K562 (cell line): ENCODE measurements at regions not wholly inside any gene's neighbourhood (a gene's known extent, or its start where the extent isn't known, plus 50 kb on each side); places are given as distances from the start of the nearest gene placed in this dataset.

ENCODE experiments used
- ATAC-seq: fragments of 200-7000 bp; cut with Tn5 transposase; 3 replicates; pipeline ENCODE4 v1.9.1; 2020; ENCODE audit warnings: moderate library complexity
- BruUV-seq: library from RNA; stranded (reverse); fragments of 400-500 nt; replicated peaks from 2 replicates; lab custom pipeline; 2021; lab: Mats Ljungman, UMichigan
- CTCF ChIA-PET: fragments of 300-600 bp; formaldehyde crosslinking; extraction: SDS; loops from one replicate; lab custom pipeline; 2021; ENCODE audit warnings: low intra/inter-chr PET ratio; lab: Yijun Ruan, JAX
- POLR2A ChIA-PET: fragments of 300-600, 350-650 bp; sonication (Branson Sonifier 250); formaldehyde crosslinking; extraction: SDS; loops from one replicate; lab custom pipeline; 2021; ENCODE audit warnings: antibody characterized with exemption, inconsistent platforms; lab: Yijun Ruan, JAX
- DNase-seq, 4 experiments: peaks; one replicate each; pipeline versions ENCODE4 v3.0.0 to v3.0.0-alpha.2; 2011 to 2018; ENCODE audit warnings: low spot score in 3 of 4, mixed read lengths in 3 of 4; ENCODE audit errors: extremely low read depth in 1 of 4
- FAIRE-seq: peaks from 2 replicates; lab custom pipeline; 2011; peaks lifted over from hg19 to GRCh38; lab: Jason Lieb, UNC
- H2AFZ ChIP-seq: 2 replicates; pipeline ENCODE4 v1.6.0; 2011; ENCODE audit warnings: low read depth, low read length, control low read depth, inconsistent platforms
- H3K27ac ChIP-seq: fragments of 200-600 bp; 3 replicates; pipeline ENCODE4 v1.8.0; 2011; ENCODE audit warnings: low read depth, mild to moderate bottlenecking, control low read depth, inconsistent platforms, low read length, moderate library complexity, mixed read lengths; ENCODE audit errors: extremely low read depth
- H3K27me3 ChIP-seq, 2 experiments: fragments of 300-600 bp in 1 of 2; 2 replicates in 1 of 2; 3 replicates in 1 of 2; pipeline versions ENCODE4 v1.6.0 to v1.8.0; 2011; ENCODE audit warnings: inconsistent platforms in 2 of 2, low read length in 2 of 2, mild to moderate bottlenecking in 1 of 2, mixed read lengths in 1 of 2, moderate library complexity in 1 of 2; ENCODE audit not compliant: control insufficient read depth in 2 of 2, insufficient read depth in 2 of 2
- H3K36me3 ChIP-seq: fragments of 300-600 bp; 3 replicates; pipeline ENCODE4 v1.8.0; 2011; ENCODE audit warnings: mild to moderate bottlenecking, low read length, inconsistent platforms; ENCODE audit not compliant: control insufficient read depth, insufficient read depth
- H3K4me1 ChIP-seq, 2 experiments: fragments of 200-600 bp in 1 of 2; replicated peaks in 1 of 2; 2 replicates in 1 of 2; 3 replicates in 1 of 2; pipeline versions ENCODE4 v1.5.1 to v1.8.0; 2011; ENCODE audit warnings: inconsistent platforms in 2 of 2, low read length in 2 of 2, mild to moderate bottlenecking in 1 of 2, mixed read lengths in 1 of 2, moderate library complexity in 1 of 2; ENCODE audit not compliant: control insufficient read depth in 2 of 2, insufficient read depth in 2 of 2
- H3K4me2 ChIP-seq: 2 replicates; pipeline ENCODE4 v1.6.1; 2011; ENCODE audit warnings: low read length, control low read depth, inconsistent platforms, mixed read lengths; ENCODE audit not compliant: insufficient read depth
- H3K4me3 ChIP-seq: fragments of 200-600 bp; sonication (generic), shearing (Covaris generic); 2 replicates; pipeline ENCODE4 v1.5.1; 2016; ENCODE audit warnings: control low read depth, inconsistent platforms
- H3K79me2 ChIP-seq: fragments of 200-600 bp; 3 replicates; pipeline ENCODE4 v1.8.0; 2011; ENCODE audit warnings: low read length, inconsistent platforms; ENCODE audit not compliant: control insufficient read depth, insufficient read depth
- H3K9ac ChIP-seq, 2 experiments: 2 replicates each; pipeline versions ENCODE4 v1.6.0 to v1.6.1; 2011; ENCODE audit warnings: low read depth in 2 of 2, low read length in 2 of 2, control low read depth in 1 of 2, inconsistent platforms in 1 of 2, mild to moderate bottlenecking in 1 of 2, mixed read lengths in 1 of 2; ENCODE audit not compliant: insufficient read depth in 1 of 2
- H3K9me1 ChIP-seq: one replicate; pipeline ENCODE4 v1.6.0; 2011; ENCODE audit warnings: inconsistent platforms, mild to moderate bottlenecking, low read length, moderate library complexity; ENCODE audit not compliant: control insufficient read depth, insufficient read depth
- H3K9me3 ChIP-seq: replicated peaks from 2 replicates; pipeline ENCODE4 v1.5.1; 2011; ENCODE audit warnings: low read depth, low read length, inconsistent platforms; ENCODE audit not compliant: control insufficient read depth, insufficient read depth
- H4K20me1 ChIP-seq: replicated peaks from 2 replicates; pipeline ENCODE4 v1.6.1; 2011; ENCODE audit warnings: low read length, inconsistent platforms, mixed read lengths; ENCODE audit not compliant: control insufficient read depth, insufficient read depth
- CBX2 ChIP-seq: fragments of 200-600 bp; sonication (generic); IDR thresholded peaks from one replicate; pipeline ENCODE4 v1.6.1; 2012; ENCODE audit warnings: mild to moderate bottlenecking, low read length, inconsistent platforms; ENCODE audit not compliant: insufficient read depth, poor library complexity, severe bottlenecking
- ELF2 ChIP-seq: fragments of 250-450 bp; sonication (Bioruptor Pico); IDR thresholded peaks from 2 replicates; pipeline ENCODE4 v1.5.0; 2021; ENCODE audit warnings: mild to moderate bottlenecking
- ETV6 ChIP-seq, 3 experiments: fragments of 150-350 bp in 1 of 3; sonication (generic) in 1 of 3; formaldehyde crosslinking in 1 of 3; IDR thresholded peaks; 2 replicates each; pipeline versions ENCODE4 v1.6.1 to v1.8.0; 2014 to 2022; ENCODE audit warnings: borderline replicate concordance in 2 of 3, low read depth in 2 of 3, antibody characterized with exemption in 1 of 3, low read length in 1 of 3, mild to moderate bottlenecking in 1 of 3, missing genetic modification reagents in 1 of 3
- FIP1L1 ChIP-seq: fragments of 200-400 bp; formaldehyde crosslinking; IDR thresholded peaks from 2 replicates; pipeline ENCODE4 v1.6.1; 2018; ENCODE audit warnings: mild to moderate bottlenecking, low read depth, low read length; ENCODE audit not compliant: poor library complexity, severe bottlenecking
- GABPB1 ChIP-seq: sonication (generic); formaldehyde crosslinking; IDR thresholded peaks from 2 replicates; pipeline ENCODE4 v1.8.0; 2022; ENCODE audit warnings: mild to moderate bottlenecking, missing genetic modification reagents
- HOXB6 ChIP-seq: fragments of 250-450 bp; sonication (Bioruptor Pico); IDR thresholded peaks from 2 replicates; pipeline ENCODE4 v1.5.1; 2022; ENCODE audit warnings: mild to moderate bottlenecking, borderline replicate concordance
- MYC ChIP-seq, 2 experiments: fragments of 250-450 bp in 1 of 2; sonication (Bioruptor Pico) in 1 of 2; IDR thresholded peaks; 2 replicates each; pipeline versions ENCODE4 v1.5.1 to v1.6.1; 2012 to 2021; ENCODE audit warnings: low read depth in 2 of 2, borderline replicate concordance in 1 of 2, improper control_type of control experiment in 1 of 2, low read length in 1 of 2, mild to moderate bottlenecking in 1 of 2, moderate library complexity in 1 of 2
- NBN ChIP-seq: fragments of 450-650 bp; IDR thresholded peaks from 2 replicates; pipeline ENCODE4 v1.6.1; 2016; ENCODE audit warnings: low read depth, mild to moderate bottlenecking
- SMAD3 ChIP-seq: fragments of 450-650 bp; formaldehyde crosslinking; conservative IDR thresholded peaks from 2 replicates; pipeline ENCODE4 v1.4.0; 2020; ENCODE audit warnings: mild to moderate bottlenecking
- TCFL5 ChIP-seq: fragments of 250-450 bp; sonication (Bioruptor Pico); conservative IDR thresholded peaks from 2 replicates; pipeline ENCODE4 v1.6.1; 2021; ENCODE audit warnings: mild to moderate bottlenecking, moderate library complexity, matching md5 sums
- ZNF280B ChIP-seq: fragments of 250-450 bp; sonication (Bioruptor Pico); IDR thresholded peaks from 2 replicates; pipeline ENCODE4 v1.5.1; 2021; ENCODE audit warnings: mild to moderate bottlenecking
- WGBS: fragments of 100-300 bp; shearing (Covaris generic); methylation state at CpG from one replicate; pipeline ENCODE4 v1.1.6; 2016; ENCODE audit warnings: low coverage, mixed read lengths; ENCODE audit not compliant: insufficient coverage; ENCODE audit errors: missing lambda C conversion rate; 5-methylcytosine and 5-hydroxymethylcytosine counted together
- in situ Hi-C: fragments of 300-500 bp; cut with MboI; formaldehyde crosslinking; loops from 4 replicates; pipeline ENCODE4 v1.15.0; 2018; ENCODE audit warnings: inconsistent platforms, mixed read lengths
- intact Hi-C: fragments of 100-400 bp; cut with micrococcal nuclease; formaldehyde crosslinking; loops from 2 replicates; pipeline ENCODE4 v1.14.2; 2022
- TF ChIP-seq, protein P1 (sequence below): fragments of 450-650 bp; IDR thresholded peaks from 2 replicates; pipeline ENCODE4 v1.6.1; 2016; ENCODE audit warnings: missing biosample characterization, missing genetic modification characterization
- TF ChIP-seq, protein P2 (sequence below): fragments of 250-450 bp; sonication (Bioruptor Pico); IDR thresholded peaks from 2 replicates; pipeline ENCODE4 v1.5.0; 2020; ENCODE audit warnings: mild to moderate bottlenecking, borderline replicate concordance

GRCh38 chr2:117406443-117406842, 408.0 kb upstream of the DDX18 start:
- no peak for FAIRE-seq
- CTCF ChIA-PET, result no interaction called here
- intact Hi-C loops, result no loop called here
- no peak for TF ChIP-seq ETV6 (IDR thresholded peaks at IDR 0.05; ENCODE audit: borderline replicate concordance in 1 of 2, low read depth in 2 of 2, low read length in 1 of 2)
- TF ChIP-seq ETV6 (CRISPR knock-in tag; IDR thresholded peaks at IDR 0.05; ENCODE audit: borderline replicate concordance), result no peak
- TF ChIP-seq FIP1L1, result no peak
- TF ChIP-seq, protein P1, sequence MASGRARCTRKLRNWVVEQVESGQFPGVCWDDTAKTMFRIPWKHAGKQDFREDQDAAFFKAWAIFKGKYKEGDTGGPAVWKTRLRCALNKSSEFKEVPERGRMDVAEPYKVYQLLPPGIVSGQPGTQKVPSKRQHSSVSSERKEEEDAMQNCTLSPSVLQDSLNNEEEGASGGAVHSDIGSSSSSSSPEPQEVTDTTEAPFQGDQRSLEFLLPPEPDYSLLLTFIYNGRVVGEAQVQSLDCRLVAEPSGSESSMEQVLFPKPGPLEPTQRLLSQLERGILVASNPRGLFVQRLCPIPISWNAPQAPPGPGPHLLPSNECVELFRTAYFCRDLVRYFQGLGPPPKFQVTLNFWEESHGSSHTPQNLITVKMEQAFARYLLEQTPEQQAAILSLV (tag), result no peak
- no peak for TF ChIP-seq GABPB1 (CRISPR knock-in tag)
- no peak for TF ChIP-seq ZNF280B (CRISPR knock-in tag)
- TF ChIP-seq MYC (IDR thresholded peaks at IDR 0.05; ENCODE audit: low read depth, low read length), result no peak
- TF ChIP-seq MYC (CRISPR knock-in tag; IDR thresholded peaks at IDR 0.05; ENCODE audit: borderline replicate concordance, low read depth), result no peak
- TF ChIP-seq TCFL5, result no peak
- no peak for TF ChIP-seq NBN
- TF ChIP-seq, protein P2, sequence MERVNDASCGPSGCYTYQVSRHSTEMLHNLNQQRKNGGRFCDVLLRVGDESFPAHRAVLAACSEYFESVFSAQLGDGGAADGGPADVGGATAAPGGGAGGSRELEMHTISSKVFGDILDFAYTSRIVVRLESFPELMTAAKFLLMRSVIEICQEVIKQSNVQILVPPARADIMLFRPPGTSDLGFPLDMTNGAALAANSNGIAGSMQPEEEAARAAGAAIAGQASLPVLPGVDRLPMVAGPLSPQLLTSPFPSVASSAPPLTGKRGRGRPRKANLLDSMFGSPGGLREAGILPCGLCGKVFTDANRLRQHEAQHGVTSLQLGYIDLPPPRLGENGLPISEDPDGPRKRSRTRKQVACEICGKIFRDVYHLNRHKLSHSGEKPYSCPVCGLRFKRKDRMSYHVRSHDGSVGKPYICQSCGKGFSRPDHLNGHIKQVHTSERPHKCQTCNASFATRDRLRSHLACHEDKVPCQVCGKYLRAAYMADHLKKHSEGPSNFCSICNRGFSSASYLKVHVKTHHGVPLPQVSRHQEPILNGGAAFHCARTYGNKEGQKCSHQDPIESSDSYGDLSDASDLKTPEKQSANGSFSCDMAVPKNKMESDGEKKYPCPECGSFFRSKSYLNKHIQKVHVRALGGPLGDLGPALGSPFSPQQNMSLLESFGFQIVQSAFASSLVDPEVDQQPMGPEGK, result no peak
- TF ChIP-seq ELF2, result no peak
- no peak for TF ChIP-seq CBX2
- no peak for TF ChIP-seq SMAD3 (CRISPR knock-in tag)
- no peak for TF ChIP-seq HOXB6

More at GRCh38 chr2:117406443-117406842, 408.0 kb upstream of the DDX18 start:
- Histone ChIP-seq H2AFZ (no peak overlapping the region), H3K4me2 (no peak overlapping the region), H3K4me3 (no peak overlapping the region), H3K9me3 (no peaks in the 10 kb centered on the region), H3K27ac (no peak overlapping the region), H3K9me1 (no peaks in the 10 kb centered on the region), H3K9ac (no peak overlapping the region), H3K4me1 (no peaks in the 10 kb centered on the region), H4K20me1 (no peaks in the 10 kb centered on the region), H3K27me3 (no peaks in the 10 kb centered on the region), H3K36me3 (no peaks in the 10 kb centered on the region), H3K79me2 (no peaks in the 10 kb centered on the region)
- 8% methylated on average over 1 of the region's 1 CpG for WGBS
- in situ Hi-C loops, result no loop called here
- DNase-seq (no peak), ATAC-seq (no peak)
- BruUV-seq, result no TSS peak
- POLR2A ChIA-PET, result no interaction called here
